OCI-LY7 (cell line): ENCODE measurements at regions not wholly inside any gene's neighbourhood (a gene's known extent, or its start where the extent isn't known, plus 50 kb on each side); places are given as distances from the start of the nearest gene placed in this dataset.

ENCODE experiments used
- BruUV-seq: library from RNA; stranded (reverse); fragments of 400-500 nt; replicated peaks from 2 replicates; lab custom pipeline; 2021; lab: Mats Ljungman, UMichigan
- CTCF ChIA-PET: fragments of 300-600 bp; sonication (Branson Sonifier 250); formaldehyde crosslinking; loops from one replicate; lab custom pipeline; 2022; ENCODE audit warnings: antibody characterized with exemption; ENCODE audit not compliant: unreplicated experiment; lab: Charles Lee
- POLR2A ChIA-PET: fragments of 300-600 bp; sonication (Branson Sonifier 250); formaldehyde crosslinking; loops from one replicate; lab custom pipeline; 2022; ENCODE audit warnings: antibody characterized with exemption; lab: Charles Lee
- DNase-seq: peaks from one replicate; pipeline ENCODE4 v3.0.0-alpha.2; 2015; ENCODE audit warnings: low spot score
- H2AFZ ChIP-seq: fragments of 200-600 bp; sonication (generic), shearing (Covaris generic); 2 replicates; pipeline ENCODE4 v1.6.1; 2014; ENCODE audit warnings: mild to moderate bottlenecking, antibody characterized with exemption, low read length, moderate library complexity
- H3K27ac ChIP-seq: fragments of 200-600 bp; sonication (generic); 2 replicates; pipeline ENCODE4 v1.5.1; 2014; ENCODE audit warnings: mixed run types, low read depth, mild to moderate bottlenecking, moderate library complexity, low read length, inconsistent platforms; ENCODE audit not compliant: poor library complexity, severe bottlenecking
- H3K36me3 ChIP-seq: fragments of 200-600 bp; sonication (generic); 2 replicates; pipeline ENCODE4 v1.6.1; 2014; ENCODE audit warnings: mild to moderate bottlenecking, antibody characterized with exemption, low read length, moderate library complexity, mixed read lengths; ENCODE audit not compliant: insufficient read depth
- H3K4me1 ChIP-seq: fragments of 200-600 bp; sonication (generic); 2 replicates; pipeline ENCODE4 v1.5.1; 2014; ENCODE audit warnings: mild to moderate bottlenecking, low read length; ENCODE audit not compliant: insufficient read depth, poor library complexity, severe bottlenecking
- H3K4me2 ChIP-seq: fragments of 200-600 bp; sonication (generic); 2 replicates; pipeline ENCODE4 v1.6.1; 2014; ENCODE audit warnings: mild to moderate bottlenecking, low read length
- H3K4me3 ChIP-seq: fragments of 200-600 bp; sonication (generic); 2 replicates; pipeline ENCODE4 v1.5.1; 2014; ENCODE audit warnings: mild to moderate bottlenecking, low read depth, low read length; ENCODE audit not compliant: poor library complexity, severe bottlenecking
- H3K79me2 ChIP-seq: fragments of 200-600 bp; sonication (generic); 2 replicates; pipeline ENCODE4 v1.6.1; 2016; ENCODE audit warnings: low read depth, mild to moderate bottlenecking, low read length, moderate library complexity, mixed read lengths; ENCODE audit not compliant: insufficient read depth
- H3K9me2 ChIP-seq: fragments of 200-600 bp; sonication (generic); 2 replicates; pipeline ENCODE4 v1.6.1; 2016; ENCODE audit warnings: mild to moderate bottlenecking, low read length, mixed read lengths; ENCODE audit not compliant: insufficient read depth
- H3K9me3 ChIP-seq: fragments of 200-600 bp; sonication (generic); 2 replicates; pipeline ENCODE4 v1.6.1; 2014; ENCODE audit warnings: mild to moderate bottlenecking, mixed run types, low read length, mixed read lengths
- H4K20me1 ChIP-seq: fragments of 200-600 bp; sonication (generic); 2 replicates; pipeline ENCODE4 v1.6.1; 2014; ENCODE audit warnings: mild to moderate bottlenecking, antibody characterized with exemption, low read length, moderate library complexity, mixed read lengths; ENCODE audit not compliant: insufficient read depth
- CTCF ChIP-seq: fragments of 200-600 bp; sonication (generic); conservative IDR thresholded peaks from 2 replicates; pipeline ENCODE4 v1.5.1; 2014; ENCODE audit warnings: mild to moderate bottlenecking, antibody characterized with exemption, low read length, moderate library complexity, mixed read lengths
- EZH2phosphoT487 ChIP-seq: fragments of 200-600 bp; sonication (generic); IDR thresholded peaks from 2 replicates; pipeline ENCODE4 v1.6.1; 2018; ENCODE audit warnings: low read depth, borderline replicate concordance, mild to moderate bottlenecking, mixed run types, antibody characterized with exemption, low read length, moderate library complexity, mixed read lengths
- intact Hi-C: fragments of 100-400 bp; cut with micrococcal nuclease; formaldehyde crosslinking; loops from one replicate; pipeline ENCODE4 v1.10.0; 2022; ENCODE audit not compliant: unreplicated experiment

- no TSS peak for BruUV-seq
- Histone ChIP-seq H3K36me3 (no peaks in the 10 kb centered on the region), H4K20me1 (no peaks in the 10 kb centered on the region; the same call in 1 of the 2 replicates), H3K9me3 (no peaks in the 10 kb centered on the region), H3K27ac (no peak overlapping the region), H2AFZ (no peak overlapping the region), H3K79me2 (no peaks in the 10 kb centered on the region), H3K4me3 (no peak overlapping the region), H3K4me1 (no peaks in the 10 kb centered on the region), H3K4me2 (no peak overlapping the region), H3K9me2 (no peaks in the 10 kb centered on the region)
- TF ChIP-seq CTCF (no peak), EZH2phosphoT487 (no peak)
- CTCF ChIA-PET, result no interaction called here
- DNase-seq, result no peak
- intact Hi-C loops, result no loop called here
- POLR2A ChIA-PET, result interaction anchor here (0.7 to 0.9 kb wide), 2 partner anchors 27 to 292 kb away, joined by 3 read pairs; no protein-coding TSS in a partner anchor
Measured at GRCh38 chr3:21235491-21235890, 515.5 kb downstream of the ZNF385D start.

GRCh38 chr3:21234933-21235332, 516.1 kb downstream of the ZNF385D start:
- H3K9me3 ChIP-seq, result no peaks in the 10 kb centered on the region
- DNase-seq, result no peak
- no peak overlapping the region for H3K4me3 ChIP-seq
- no TSS peak for BruUV-seq
- POLR2A ChIA-PET, result interaction anchor here (0.7 to 0.9 kb wide), 2 partner anchors 26 to 292 kb away, joined by 3 read pairs; no protein-coding TSS in a partner anchor
- no peak for TF ChIP-seq CTCF
- TF ChIP-seq EZH2phosphoT487, result no peak
- H2AFZ ChIP-seq, result no peak overlapping the region
- H4K20me1 ChIP-seq, result no peaks in the 10 kb centered on the region; the same call in 1 of the 2 replicates
- no peaks in the 10 kb centered on the region for H3K4me1 ChIP-seq
- no peaks in the 10 kb centered on the region for H3K79me2 ChIP-seq
- intact Hi-C loops, result no loop called here
- CTCF ChIA-PET, result no interaction called here
- no peaks in the 10 kb centered on the region for H3K9me2 ChIP-seq
- H3K27ac ChIP-seq, result no peak overlapping the region
- H3K36me3 ChIP-seq, result no peaks in the 10 kb centered on the region
- H3K4me2 ChIP-seq, result no peak overlapping the region

GRCh38 chr3:21229426-21230135, 521.4 kb downstream of the ZNF385D start:
- Histone ChIP-seq H3K4me2 (no peak overlapping the region), H3K9me3 (no peaks in the 10 kb centered on the region), H3K79me2 (no peaks in the 10 kb centered on the region), H2AFZ (no peak overlapping the region), H3K9me2 (no peaks in the 10 kb centered on the region), H3K27ac (no peak overlapping the region), H4K20me1 (no peaks in the 10 kb centered on the region; the same call in 1 of the 2 replicates), H3K4me3 (no peak overlapping the region), H3K36me3 (no peaks in the 10 kb centered on the region), H3K4me1 (no peaks in the 10 kb centered on the region)
- no TSS peak for BruUV-seq
- no peak for TF ChIP-seq CTCF
- no peak for TF ChIP-seq EZH2phosphoT487
- no peak for DNase-seq
- ChIA-PET POLR2A (interaction anchor here (1.3 kb wide), 1 partner anchor 10 kb away, joined by 4 read pairs; no protein-coding TSS in a partner anchor), CTCF (no interaction called here)
- intact Hi-C loops, result no loop called here
